ENCODE measurements at regions not wholly inside any gene's neighbourhood (a gene's known extent, or its start where the extent isn't known, plus 50 kb on each side); places are given as distances from the start of the nearest gene placed in this dataset.

DNA sequence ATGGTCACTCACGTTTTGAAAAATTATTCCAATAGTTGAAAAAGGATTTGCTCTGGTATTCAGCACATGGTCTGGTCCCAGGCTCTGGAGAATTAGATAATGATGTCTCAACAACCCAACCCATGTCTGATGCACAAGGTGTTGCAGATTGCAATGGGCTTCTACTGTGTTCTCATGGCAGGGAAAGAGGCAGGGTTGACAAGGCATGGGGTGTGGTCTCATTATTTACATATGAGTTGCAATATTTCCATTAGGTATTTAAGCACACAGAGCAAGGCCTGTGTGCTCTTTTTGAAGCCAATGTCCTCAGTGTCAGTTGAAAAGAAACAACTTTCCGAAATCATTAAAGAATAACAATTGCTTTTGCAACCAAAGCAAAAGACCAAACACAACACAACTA is 381.9 kb upstream of the PBX1 start:
- H3K4me3 ChIP-seq (ENCODE audit: insufficient read depth, low read length): no peak overlapping the region
- no peaks in the 10 kb centered on the region for H3K79me2 ChIP-seq (ENCODE audit: insufficient read depth, low read length)
- no peak for DNase-seq (ENCODE audit: insufficient read length, low spot score, missing footprints)
- H2AFZ ChIP-seq (ENCODE audit: low read length): no peak overlapping the region
- no peak overlapping the region for H3K4me2 ChIP-seq (ENCODE audit: insufficient read depth, low read length)
- TF ChIP-seq, protein P1, sequence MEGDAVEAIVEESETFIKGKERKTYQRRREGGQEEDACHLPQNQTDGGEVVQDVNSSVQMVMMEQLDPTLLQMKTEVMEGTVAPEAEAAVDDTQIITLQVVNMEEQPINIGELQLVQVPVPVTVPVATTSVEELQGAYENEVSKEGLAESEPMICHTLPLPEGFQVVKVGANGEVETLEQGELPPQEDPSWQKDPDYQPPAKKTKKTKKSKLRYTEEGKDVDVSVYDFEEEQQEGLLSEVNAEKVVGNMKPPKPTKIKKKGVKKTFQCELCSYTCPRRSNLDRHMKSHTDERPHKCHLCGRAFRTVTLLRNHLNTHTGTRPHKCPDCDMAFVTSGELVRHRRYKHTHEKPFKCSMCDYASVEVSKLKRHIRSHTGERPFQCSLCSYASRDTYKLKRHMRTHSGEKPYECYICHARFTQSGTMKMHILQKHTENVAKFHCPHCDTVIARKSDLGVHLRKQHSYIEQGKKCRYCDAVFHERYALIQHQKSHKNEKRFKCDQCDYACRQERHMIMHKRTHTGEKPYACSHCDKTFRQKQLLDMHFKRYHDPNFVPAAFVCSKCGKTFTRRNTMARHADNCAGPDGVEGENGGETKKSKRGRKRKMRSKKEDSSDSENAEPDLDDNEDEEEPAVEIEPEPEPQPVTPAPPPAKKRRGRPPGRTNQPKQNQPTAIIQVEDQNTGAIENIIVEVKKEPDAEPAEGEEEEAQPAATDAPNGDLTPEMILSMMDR (IDR thresholded peaks at IDR 0.05; ENCODE audit: extremely low read depth, low read depth, low read length): no peak
- H3K36me3 ChIP-seq (ENCODE audit: insufficient read depth, low read length): no peaks in the 10 kb centered on the region
- no peak overlapping the region for H3K27ac ChIP-seq (ENCODE audit: low read depth, low read length)
- H3K4me1 ChIP-seq (ENCODE audit: insufficient read depth, low read length): no peaks in the 10 kb centered on the region
- H4K20me1 ChIP-seq (ENCODE audit: insufficient read depth, low read length): no peaks in the 10 kb centered on the region
- H3K9me3 ChIP-seq (ENCODE audit: low read depth, low read length): no peaks in the 10 kb centered on the region
- H3K27me3 ChIP-seq (ENCODE audit: insufficient read depth, low read length): no peaks in the 10 kb centered on the region

DNA sequence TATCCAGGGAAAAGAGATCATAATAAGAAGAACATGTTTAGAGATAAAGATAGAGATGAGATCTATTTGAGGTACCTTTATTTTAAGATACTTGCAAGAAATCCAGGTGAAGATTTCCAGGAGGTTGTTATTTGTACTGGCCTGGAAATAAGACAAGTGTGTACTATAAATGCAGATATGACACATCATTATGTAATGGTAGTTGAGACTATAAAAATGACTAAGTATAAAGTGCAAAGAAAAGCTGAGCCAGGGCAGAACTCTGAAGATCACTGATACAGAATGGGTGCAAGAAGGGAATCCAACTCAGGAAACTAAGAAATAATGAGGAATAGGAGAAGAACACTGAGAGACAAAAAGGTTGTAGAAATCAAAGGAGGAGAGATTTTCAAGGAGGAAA is 378.2 kb upstream of the PBX1 start:
- Histone ChIP-seq H3K4me1 (ENCODE audit: insufficient read depth, low read length) (no peaks in the 10 kb centered on the region), H3K27ac (ENCODE audit: low read depth, low read length) (no peak overlapping the region), H3K27me3 (ENCODE audit: insufficient read depth, low read length) (no peaks in the 10 kb centered on the region), H4K20me1 (ENCODE audit: insufficient read depth, low read length) (no peaks in the 10 kb centered on the region), H2AFZ (ENCODE audit: low read length) (no peak overlapping the region), H3K4me3 (ENCODE audit: insufficient read depth, low read length) (no peak overlapping the region), H3K9me3 (ENCODE audit: low read depth, low read length) (peaks cover 3% of the 10 kb centered on the region), H3K36me3 (ENCODE audit: insufficient read depth, low read length) (no peaks in the 10 kb centered on the region), H3K4me2 (ENCODE audit: insufficient read depth, low read length) (no peak overlapping the region), H3K79me2 (ENCODE audit: insufficient read depth, low read length) (no peaks in the 10 kb centered on the region)
- DNase-seq (ENCODE audit: insufficient read length, low spot score, missing footprints): no peak
- TF ChIP-seq, protein P1 (IDR thresholded peaks at IDR 0.05; ENCODE audit: extremely low read depth, low read depth, low read length): no peak

DNA sequence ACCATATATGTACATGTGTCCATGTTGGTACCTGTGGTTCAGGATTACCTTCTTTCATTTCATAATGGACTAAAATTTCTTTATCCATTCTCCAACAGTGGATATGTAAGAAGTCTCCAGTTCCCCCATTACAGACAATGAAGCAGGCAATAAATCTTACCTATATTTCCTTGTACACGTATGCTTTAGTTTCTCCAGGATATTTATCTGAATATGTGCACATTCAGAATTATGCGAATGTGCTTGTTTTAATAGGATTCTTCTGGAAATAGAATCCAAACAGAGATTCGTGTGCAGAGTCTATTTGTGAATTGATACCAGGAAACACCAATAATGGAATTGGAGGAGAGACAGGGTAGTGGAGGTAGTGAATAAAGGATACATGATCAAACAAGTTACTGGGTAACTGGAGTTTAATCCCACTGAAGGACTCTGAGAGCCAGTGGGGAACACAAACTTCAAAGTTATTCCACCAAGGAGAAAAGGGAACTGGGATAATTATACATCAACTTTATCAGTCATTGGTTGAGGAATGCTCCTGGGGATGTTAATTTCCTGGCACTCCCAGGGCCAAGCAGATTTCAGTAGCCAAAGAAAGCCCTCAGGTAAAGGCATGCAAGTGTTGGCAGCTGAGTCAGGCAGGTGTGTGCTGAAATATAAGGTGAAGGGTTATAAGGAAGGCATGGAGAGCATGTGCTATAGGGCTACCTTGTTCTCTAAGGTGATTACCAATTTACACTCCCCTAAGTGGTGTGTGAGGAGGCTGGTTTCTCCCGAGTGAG is 374.9 kb upstream of the PBX1 start:
- DNase-seq (ENCODE audit: insufficient read length, low spot score, missing footprints): no peak
- Histone ChIP-seq H3K27ac (ENCODE audit: low read depth, low read length) (no peak overlapping the region), H3K79me2 (ENCODE audit: insufficient read depth, low read length) (no peaks in the 10 kb centered on the region), H3K36me3 (ENCODE audit: insufficient read depth, low read length) (no peaks in the 10 kb centered on the region), H3K4me1 (ENCODE audit: insufficient read depth, low read length) (no peaks in the 10 kb centered on the region), H3K4me3 (ENCODE audit: insufficient read depth, low read length) (no peak overlapping the region), H2AFZ (ENCODE audit: low read length) (no peak overlapping the region), H3K27me3 (ENCODE audit: insufficient read depth, low read length) (no peaks in the 10 kb centered on the region), H4K20me1 (ENCODE audit: insufficient read depth, low read length) (no peaks in the 10 kb centered on the region), H3K9me3 (ENCODE audit: low read depth, low read length) (peaks cover 3% of the 10 kb centered on the region), H3K4me2 (ENCODE audit: insufficient read depth, low read length) (no peak overlapping the region)
- TF ChIP-seq, protein P1 (IDR thresholded peaks at IDR 0.05; ENCODE audit: extremely low read depth, low read depth, low read length): no peak

DNA sequence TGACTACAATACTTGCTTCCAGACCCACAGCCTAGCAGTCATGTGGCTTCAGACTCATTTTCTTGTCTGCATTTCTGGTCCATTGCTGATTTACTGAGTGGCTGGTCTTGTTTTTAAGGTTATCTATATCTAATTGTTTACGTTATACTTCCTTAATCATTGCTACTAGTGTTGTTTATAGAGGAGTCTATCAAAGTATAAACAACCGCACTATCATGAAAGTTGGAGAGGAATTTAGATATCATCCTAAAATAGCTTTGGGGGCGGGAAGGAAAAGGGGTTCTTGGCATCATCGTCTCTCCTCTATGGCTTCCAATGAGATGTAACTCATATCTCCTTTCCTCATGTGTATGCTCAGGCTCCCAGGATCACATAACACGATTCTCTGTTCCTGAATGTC is 372.1 kb upstream of the PBX1 start:
- H3K4me2 ChIP-seq (ENCODE audit: insufficient read depth, low read length): no peak overlapping the region
- DNase-seq (ENCODE audit: insufficient read length, low spot score, missing footprints): no peak
- no peak overlapping the region for H3K27ac ChIP-seq (ENCODE audit: low read depth, low read length)
- H3K36me3 ChIP-seq (ENCODE audit: insufficient read depth, low read length): no peaks in the 10 kb centered on the region
- H3K4me3 ChIP-seq (ENCODE audit: insufficient read depth, low read length): no peak overlapping the region
- no peaks in the 10 kb centered on the region for H3K27me3 ChIP-seq (ENCODE audit: insufficient read depth, low read length)
- H2AFZ ChIP-seq (ENCODE audit: low read length): no peak overlapping the region
- H4K20me1 ChIP-seq (ENCODE audit: insufficient read depth, low read length): no peaks in the 10 kb centered on the region
- H3K9me3 ChIP-seq (ENCODE audit: low read depth, low read length): peaks cover 3% of the 10 kb centered on the region
- H3K4me1 ChIP-seq (ENCODE audit: insufficient read depth, low read length): no peaks in the 10 kb centered on the region
- no peaks in the 10 kb centered on the region for H3K79me2 ChIP-seq (ENCODE audit: insufficient read depth, low read length)
- TF ChIP-seq, protein P1 (IDR thresholded peaks at IDR 0.05; ENCODE audit: extremely low read depth, low read depth, low read length): no peak
